Liver (tissue), 3 donors: ENCODE measurements at regions not wholly inside any gene's neighbourhood (a gene's known extent, or its start where the extent isn't known, plus 50 kb on each side); places are given as distances from the start of the nearest gene placed in this dataset.

Source experiments
- CTCF ChIP-seq: fragments of 150-350 bp; IDR thresholded peaks from 2 replicates; pipeline ENCODE4 v1.5.1; 2017; ENCODE audit warnings: improper control_type of control experiment, low read depth, low read length; ENCODE audit not compliant: missing input control
- RAD21 ChIP-seq, 2 donors: IDR thresholded peaks; 2 replicates each; pipeline ENCODE4 v1.6.1; 2016; ENCODE audit warnings: antibody characterized with exemption in 2 of 2, mild to moderate bottlenecking in 2 of 2
- donor health status: healthy.
- donor health status: healthy.

GRCh38 chr14:94831085-94831484 is 61.2 kb upstream of the GSC start:
- no peak for TF ChIP-seq CTCF
- TF ChIP-seq RAD21 (IDR thresholded peaks at IDR 0.05): no peak
